A673 (cell line): ENCODE measurements at regions not wholly inside any gene's neighbourhood (a gene's known extent, or its start where the extent isn't known, plus 50 kb on each side); places are given as distances from the start of the nearest gene placed in this dataset.
"Not testable (repeated sequence)": the region's sequence is repeated elsewhere in the genome, so short reads cannot be mapped to it uniquely, and the experiment has no call there.

ENCODE experiments used
- BruUV-seq: library from RNA; stranded (reverse); fragments of 400-500 nt; replicated peaks from 2 replicates; lab custom pipeline; 2021; lab: Mats Ljungman, UMichigan
- CTCF ChIA-PET: fragments of 300-600 bp; sonication (Branson Sonifier 250); formaldehyde crosslinking; loops from one replicate; lab custom pipeline; 2022; ENCODE audit warnings: antibody characterized with exemption; lab: Charles Lee
- POLR2A ChIA-PET: fragments of 300-600 bp; sonication (Branson Sonifier 250); formaldehyde crosslinking; loops from one replicate; lab custom pipeline; 2022; ENCODE audit warnings: antibody characterized with exemption; ENCODE audit not compliant: low non-redundant PET; lab: Charles Lee
- DNase-seq: peaks from one replicate; pipeline ENCODE4 v3.0.0-alpha.2; 2015; ENCODE audit warnings: low spot score
- H3K27ac ChIP-seq: fragments of 200-600 bp; sonication (generic); 2 replicates; pipeline ENCODE4 v1.5.1; 2016; ENCODE audit warnings: mixed run types, low read depth, mild to moderate bottlenecking, mixed read lengths, antibody characterized with exemption, low read length; ENCODE audit not compliant: poor library complexity, severe bottlenecking
- H3K27me3 ChIP-seq: fragments of 200-600 bp; sonication (generic); replicated peaks from 2 replicates; pipeline ENCODE4 v1.6.1; 2017; ENCODE audit warnings: mixed run types, low read depth, mild to moderate bottlenecking, mixed read lengths, antibody characterized with exemption, low read length; ENCODE audit not compliant: insufficient read depth, poor library complexity
- H3K36me3 ChIP-seq: fragments of 200-600 bp; sonication (generic); 2 replicates; pipeline ENCODE4 v1.6.1; 2016; ENCODE audit warnings: mixed run types, mild to moderate bottlenecking, mixed read lengths, antibody characterized with exemption, low read length; ENCODE audit not compliant: insufficient read depth, poor library complexity, severe bottlenecking
- H3K4me1 ChIP-seq: fragments of 200-600 bp; sonication (generic); 2 replicates; pipeline ENCODE4 v1.6.1; 2017; ENCODE audit warnings: mixed run types, mild to moderate bottlenecking, mixed read lengths, antibody characterized with exemption, low read length; ENCODE audit not compliant: insufficient read depth, poor library complexity, severe bottlenecking
- H3K4me3 ChIP-seq: fragments of 200-600 bp; sonication (generic); 2 replicates; pipeline ENCODE4 v1.5.1; 2016; ENCODE audit warnings: low read depth, mixed run types, mild to moderate bottlenecking, mixed read lengths, low read length; ENCODE audit not compliant: poor library complexity, severe bottlenecking
- H3K9me3 ChIP-seq: fragments of 200-600 bp; sonication (generic); 2 replicates; pipeline ENCODE4 v1.6.1; 2016; ENCODE audit warnings: mixed run types, low read depth, mild to moderate bottlenecking, mixed read lengths, antibody characterized with exemption, low read length; ENCODE audit not compliant: poor library complexity, severe bottlenecking
- CTCF ChIP-seq: fragments of 300-800, 200-600 bp; sonication (generic); conservative IDR thresholded peaks from 2 replicates; pipeline ENCODE4 v1.5.1; 2017; ENCODE audit warnings: low read depth, mild to moderate bottlenecking, antibody characterized with exemption, low read length, moderate library complexity, mixed read lengths
- EZH2 ChIP-seq: fragments of 200-600 bp; sonication (generic); IDR thresholded peaks from 2 replicates; pipeline ENCODE4 v1.6.1; 2017; ENCODE audit warnings: borderline replicate concordance, low read depth, mild to moderate bottlenecking, mixed read lengths, antibody characterized with exemption, low read length; ENCODE audit not compliant: poor library complexity, severe bottlenecking
- intact Hi-C: fragments of 100-400 bp; cut with micrococcal nuclease; formaldehyde crosslinking; loops from one replicate; pipeline ENCODE4 v1.10.0; 2022; ENCODE audit not compliant: unreplicated experiment

GRCh38 chr5:86709157-86709881 is 91.6 kb downstream of the COX7C start:
- no peak overlapping the region for H3K27ac ChIP-seq
- no peaks in the 10 kb centered on the region for H3K9me3 ChIP-seq
- no peak for DNase-seq
- H3K36me3 ChIP-seq = no peaks in the 10 kb centered on the region
- ChIA-PET CTCF (no interaction called here), POLR2A (no interaction called here)
- no peaks in the 10 kb centered on the region for H3K27me3 ChIP-seq
- no peaks in the 10 kb centered on the region for H3K4me1 ChIP-seq
- intact Hi-C loops = no loop called here
- BruUV-seq = no TSS peak
- no peak overlapping the region for H3K4me3 ChIP-seq
- TF ChIP-seq CTCF = no peak

DNA sequence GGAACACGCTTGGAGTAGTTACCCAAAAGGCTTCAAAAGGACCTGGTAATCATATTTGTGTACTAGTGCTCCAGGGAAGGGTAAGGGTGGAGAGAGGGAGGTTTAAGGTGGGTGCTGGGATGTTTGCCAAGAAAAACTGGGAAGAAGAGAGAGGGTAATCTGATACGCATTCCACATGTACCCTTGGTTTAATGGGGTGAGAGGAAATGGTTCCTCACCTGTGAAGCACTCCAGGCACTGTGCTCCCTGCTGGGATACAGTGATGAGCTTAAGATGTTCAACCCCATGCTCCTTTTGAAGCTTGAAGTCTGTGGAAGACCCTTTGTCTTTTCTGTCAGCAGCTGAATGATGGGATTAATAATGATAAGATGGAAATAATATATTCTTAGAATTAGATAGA is 98.4 kb downstream of the COX7C start:
- DNase-seq = no peak
- Histone ChIP-seq H3K4me1 (no peaks in the 10 kb centered on the region), H3K36me3 (no peaks in the 10 kb centered on the region), H3K27ac (no peak overlapping the region), H3K4me3 (no peak overlapping the region), H3K9me3 (no peaks in the 10 kb centered on the region), H3K27me3 (no peaks in the 10 kb centered on the region)
- intact Hi-C loops = no loop called here
- POLR2A ChIA-PET = no interaction called here
- BruUV-seq = no TSS peak
- CTCF ChIA-PET = no interaction called here
- no peak for TF ChIP-seq EZH2
- no peak for TF ChIP-seq CTCF

- H3K27me3 ChIP-seq, H3K9me3 ChIP-seq, H3K4me1 ChIP-seq, DNase-seq, H3K4me3 ChIP-seq, CTCF ChIA-PET, H3K27ac ChIP-seq, H3K36me3 ChIP-seq, intact Hi-C loops, POLR2A ChIA-PET, BruUV-seq: not testable (repeated sequence)
Observed at GRCh38 chr5:86731319-86732117, 113.8 kb downstream of the COX7C start.

DNA sequence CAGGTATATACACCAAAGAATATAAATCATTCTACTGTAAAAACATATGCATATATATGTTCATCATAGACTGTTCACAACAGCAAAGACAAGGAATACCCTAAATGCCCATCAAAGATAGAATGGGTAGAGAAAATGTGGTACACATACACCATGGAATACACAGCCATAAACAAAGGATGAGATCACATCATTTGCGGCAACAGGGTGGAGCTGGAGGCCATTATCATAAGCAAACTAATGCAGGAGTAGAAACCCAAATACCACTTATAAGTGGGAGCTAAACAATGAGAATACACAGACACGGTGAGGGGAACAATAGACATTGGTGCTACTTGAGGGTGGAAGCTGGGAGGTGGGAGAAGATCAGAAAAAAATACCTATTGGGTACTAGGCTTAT is 117.6 kb downstream of the COX7C start:
- ChIA-PET POLR2A (no interaction called here), CTCF (no interaction called here)
- TF ChIP-seq CTCF (no peak), EZH2 (no peak)
- Histone ChIP-seq H3K36me3 (no peaks in the 10 kb centered on the region), H3K27ac (no peak overlapping the region), H3K4me1 (no peaks in the 10 kb centered on the region), H3K27me3 (no peaks in the 10 kb centered on the region), H3K9me3 (peaks cover 6% of the 10 kb centered on the region), H3K4me3 (no peak overlapping the region)
- intact Hi-C loops = no loop called here
- BruUV-seq = no TSS peak
- DNase-seq = no peak
